GM18868 (cell line): ENCODE measurements at regions not wholly inside any gene's neighbourhood (a gene's known extent, or its start where the extent isn't known, plus 50 kb on each side); places are given as distances from the start of the nearest gene placed in this dataset.
A peak's percentile ranks its signal among the peaks of the same experiment; 100 is the strongest.

Experiments
- ATAC-seq: cut with Tn5 transposase; IDR thresholded peaks from one replicate; pipeline ENCODE4 v1.9.1; 2021; ENCODE audit warnings: mild to moderate bottlenecking, moderate library complexity; ENCODE audit not compliant: unreplicated experiment

DNA sequence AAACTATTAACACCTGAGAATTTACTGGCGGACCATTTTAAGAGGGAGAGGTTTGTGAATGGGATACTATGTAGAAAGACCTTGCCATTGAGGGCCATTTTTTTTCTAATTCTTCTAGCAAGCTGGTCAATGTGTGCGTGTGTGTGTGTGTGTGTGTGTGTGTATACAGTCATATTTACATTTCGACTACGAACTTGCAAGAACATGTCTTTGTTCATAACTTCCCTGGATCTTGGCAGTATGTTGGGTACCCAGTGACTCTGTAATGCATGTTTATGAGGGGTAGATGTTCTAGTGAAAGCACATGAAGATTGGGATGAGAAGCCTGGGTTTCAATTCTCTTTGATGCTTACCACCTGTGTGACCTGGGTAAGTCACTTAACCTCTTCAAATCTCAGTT is 133.6 kb downstream of the UBE2E3 start:
- no peak for ATAC-seq

DNA sequence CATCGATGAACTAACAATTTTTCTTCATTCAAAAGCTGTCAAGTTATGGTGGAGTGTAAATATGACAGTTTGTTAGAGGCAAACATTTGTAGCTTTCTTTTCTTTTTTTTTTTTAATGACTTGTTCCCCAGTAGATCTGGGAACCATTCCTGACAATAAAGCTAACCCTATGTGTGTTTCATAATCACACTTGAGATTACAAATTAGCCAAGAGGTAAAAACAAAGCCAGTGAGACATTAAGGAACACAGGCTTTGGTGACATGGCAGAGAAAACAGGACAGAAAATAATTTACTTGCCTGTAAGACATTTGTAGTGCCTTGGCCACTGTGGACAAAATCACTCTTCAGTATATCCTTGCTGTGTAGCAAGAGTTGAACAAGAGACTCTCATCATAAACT is 135.9 kb downstream of the UBE2E3 start:
- ATAC-seq: no peak

DNA sequence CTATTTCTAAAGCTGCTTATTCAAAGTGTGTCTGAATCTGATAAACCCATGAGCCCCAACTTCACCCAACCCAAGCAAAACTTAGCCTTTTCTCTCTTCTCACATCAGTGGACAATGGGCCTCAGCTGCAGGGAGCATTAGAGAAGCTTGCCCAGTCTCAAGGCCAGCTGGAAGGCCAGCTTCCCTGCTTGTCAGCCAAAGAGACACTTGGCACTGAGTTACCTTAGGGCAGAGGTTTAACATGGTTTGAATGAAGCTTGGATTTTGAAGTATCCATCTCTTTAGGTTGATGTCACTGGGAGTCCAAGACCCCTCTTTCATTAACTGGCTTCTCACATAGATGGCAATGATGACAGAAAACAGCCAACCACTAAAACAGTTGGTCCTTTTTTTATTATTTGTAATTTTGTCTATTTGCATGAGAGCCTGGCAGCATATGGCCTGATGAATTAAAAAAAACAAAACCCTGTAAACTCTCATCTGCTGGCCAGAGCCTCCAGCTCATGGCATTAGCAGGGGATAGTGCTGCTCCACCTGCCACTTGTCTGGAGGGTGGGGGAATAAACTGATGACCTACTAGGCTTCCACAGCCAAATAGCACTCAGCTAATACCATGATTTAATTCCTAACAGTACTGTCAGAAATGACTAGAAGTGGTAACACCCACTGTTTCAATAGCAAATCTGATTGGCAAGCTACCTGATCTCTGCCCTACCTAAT is 137.0 kb downstream of the UBE2E3 start:
- no peak for ATAC-seq

DNA sequence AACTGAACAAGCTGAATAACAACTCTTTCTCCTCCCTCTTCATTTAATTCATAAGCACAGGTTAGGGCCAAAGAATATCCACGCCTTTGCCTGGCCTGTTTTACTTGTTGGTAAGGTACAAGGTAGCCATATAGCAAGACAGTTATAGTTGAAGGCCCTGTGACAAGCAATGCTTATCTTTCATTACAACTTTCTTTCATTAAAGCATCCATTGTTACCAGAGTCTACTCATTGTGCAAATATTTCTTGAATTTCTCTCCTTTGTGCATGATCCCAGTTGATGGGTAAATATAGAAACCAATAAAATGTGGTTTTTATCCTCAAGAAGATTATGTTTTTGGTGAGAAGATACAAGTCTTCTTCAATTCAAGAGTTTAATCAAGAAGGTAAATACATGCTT is 140.2 kb downstream of the UBE2E3 start:
- ATAC-seq: no peak

DNA sequence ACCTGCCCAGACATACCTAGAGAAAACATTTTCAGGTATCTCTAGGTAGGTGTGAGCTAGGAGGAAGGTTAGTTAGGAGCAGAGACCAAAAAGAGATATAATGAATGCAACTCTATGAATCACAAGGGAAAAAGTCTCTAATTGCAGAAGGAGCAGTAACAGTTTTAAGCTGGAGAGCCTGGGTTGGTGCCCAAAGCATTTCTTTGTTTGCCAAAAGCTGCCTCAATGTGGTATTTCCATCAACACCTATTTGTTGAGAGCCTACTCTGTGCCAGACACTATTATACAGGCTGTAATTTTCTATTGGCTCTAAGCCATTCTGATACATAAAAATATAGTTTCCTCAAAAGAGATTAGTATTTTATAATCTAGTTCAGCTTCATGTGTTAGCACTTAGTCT is 141.6 kb downstream of the UBE2E3 start:
- ATAC-seq: no peak

DNA sequence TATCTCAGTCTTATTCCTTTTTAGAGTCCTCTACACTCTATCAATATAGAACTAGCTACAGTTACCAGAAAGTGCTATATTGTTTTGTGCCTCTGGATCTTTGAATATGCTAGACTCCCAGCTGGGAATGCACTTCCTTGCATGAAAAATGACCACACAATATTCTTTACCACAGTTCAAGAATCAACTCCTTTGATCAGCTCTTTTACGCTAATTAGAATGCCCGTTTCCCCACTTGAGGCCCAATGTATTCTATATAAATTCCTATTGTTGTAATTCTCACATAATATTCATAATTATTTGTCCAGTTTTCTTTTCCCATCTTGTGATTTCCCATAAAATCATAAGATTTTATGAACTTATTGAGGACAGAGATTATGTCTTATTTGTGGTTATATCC is 142.2 kb downstream of the UBE2E3 start:
- ATAC-seq: no peak

DNA sequence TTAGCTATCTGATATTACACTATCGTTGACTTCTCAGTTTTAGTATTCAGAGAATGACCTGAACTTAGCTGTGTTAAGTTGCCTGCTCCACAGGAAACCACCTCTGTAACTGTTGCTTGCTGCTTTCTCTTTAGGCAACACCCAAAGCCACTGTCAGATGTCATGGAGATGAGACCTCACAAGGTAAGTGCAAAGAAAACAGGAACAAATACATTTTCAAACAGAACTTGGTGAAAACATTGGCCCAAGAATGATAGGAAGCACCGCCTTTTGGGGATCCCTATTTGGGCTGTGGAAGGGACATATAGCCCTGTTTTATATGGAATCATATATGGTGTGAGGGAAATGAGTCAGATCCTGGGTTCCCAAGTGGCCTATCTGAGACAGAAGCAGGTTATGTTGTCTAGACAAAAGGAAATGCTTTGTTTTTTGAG is 143.4 kb downstream of the UBE2E3 start:
- peak; percentile 93 for ATAC-seq

DNA sequence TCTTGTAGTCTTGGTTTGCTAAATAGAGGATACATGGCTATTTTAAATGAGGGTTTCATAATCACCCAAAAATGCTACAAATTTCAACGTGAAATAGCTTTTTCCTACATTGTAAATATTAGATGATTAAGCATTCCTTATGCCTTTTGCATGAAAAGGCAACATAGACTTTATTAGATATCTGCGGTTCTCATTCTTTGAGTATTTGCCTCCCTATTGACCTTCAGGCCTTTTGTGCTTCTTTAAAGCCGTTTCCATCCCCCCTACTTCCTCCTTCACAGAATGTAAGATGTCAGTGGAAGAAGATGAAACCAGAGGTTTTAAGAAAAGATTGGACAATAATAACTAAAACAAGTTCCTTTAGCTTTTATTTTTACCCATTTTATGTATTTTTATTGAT is 144.1 kb downstream of the UBE2E3 start:
- no peak for ATAC-seq

DNA sequence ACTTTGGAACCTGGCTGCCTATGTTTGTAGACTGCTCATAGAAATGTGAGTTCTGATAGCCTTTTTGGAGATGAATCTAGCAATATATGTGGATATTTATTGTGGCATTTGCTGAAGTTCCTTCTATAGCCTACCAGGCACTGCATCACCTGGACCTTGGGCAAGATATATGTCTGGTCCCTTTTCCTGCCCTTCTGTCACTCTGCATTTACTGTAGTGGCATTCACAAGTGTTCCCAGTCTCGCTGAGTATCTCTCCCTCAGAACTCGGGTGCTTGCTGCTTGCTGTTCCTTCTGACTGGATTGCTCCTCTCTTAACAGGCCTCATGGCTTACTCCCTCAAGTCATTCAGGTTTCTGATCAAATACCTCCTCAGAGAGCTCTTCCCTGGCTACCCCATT is 145.0 kb downstream of the UBE2E3 start:
- no peak for ATAC-seq

DNA sequence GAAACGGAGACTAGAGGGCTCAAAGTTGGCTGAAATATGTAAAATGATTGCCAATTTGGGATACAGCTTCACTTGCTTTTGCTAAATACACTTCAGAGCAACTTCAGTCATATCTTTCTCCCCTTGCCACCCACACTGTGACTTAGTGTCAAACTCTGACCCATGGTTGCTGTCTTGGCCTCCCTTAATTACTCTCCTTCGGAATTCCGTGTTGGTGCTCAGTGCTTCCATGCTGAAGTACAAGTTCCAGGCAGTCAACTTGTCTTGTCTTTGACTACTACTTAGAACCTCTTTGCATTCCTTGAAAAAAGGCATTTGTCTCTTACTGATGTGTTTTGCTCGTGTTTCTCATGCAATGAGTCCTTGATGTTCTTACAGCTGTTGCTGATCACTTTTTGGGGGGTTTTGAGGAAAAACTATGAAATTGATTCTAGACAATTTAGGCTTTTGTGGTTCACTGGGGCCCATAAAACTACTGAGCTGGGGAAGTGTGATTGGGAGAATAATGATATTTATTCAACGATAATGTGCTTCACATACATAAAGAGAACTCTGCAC is 146.0 kb downstream of the UBE2E3 start:
- ATAC-seq: no peak

DNA sequence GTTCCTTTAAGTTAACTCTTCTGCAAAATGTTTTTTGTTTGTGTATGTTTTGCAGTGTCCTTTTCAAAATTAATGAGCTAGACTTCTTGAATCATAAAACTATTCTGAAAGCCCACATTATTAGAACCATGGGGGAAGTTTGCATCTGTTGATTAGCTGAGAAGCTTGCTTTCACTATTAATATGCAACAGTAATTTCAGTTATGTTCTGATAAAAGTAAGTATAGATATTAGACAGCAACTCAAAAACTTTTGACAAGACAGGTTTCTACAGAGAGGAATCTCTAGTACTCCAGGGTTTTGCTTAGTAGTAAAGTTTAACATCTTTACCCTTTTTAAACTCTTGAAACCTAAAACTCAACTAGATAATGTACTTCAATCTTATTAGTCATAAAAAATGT is 147.8 kb downstream of the UBE2E3 start:
- ATAC-seq: peak; percentile 76

DNA sequence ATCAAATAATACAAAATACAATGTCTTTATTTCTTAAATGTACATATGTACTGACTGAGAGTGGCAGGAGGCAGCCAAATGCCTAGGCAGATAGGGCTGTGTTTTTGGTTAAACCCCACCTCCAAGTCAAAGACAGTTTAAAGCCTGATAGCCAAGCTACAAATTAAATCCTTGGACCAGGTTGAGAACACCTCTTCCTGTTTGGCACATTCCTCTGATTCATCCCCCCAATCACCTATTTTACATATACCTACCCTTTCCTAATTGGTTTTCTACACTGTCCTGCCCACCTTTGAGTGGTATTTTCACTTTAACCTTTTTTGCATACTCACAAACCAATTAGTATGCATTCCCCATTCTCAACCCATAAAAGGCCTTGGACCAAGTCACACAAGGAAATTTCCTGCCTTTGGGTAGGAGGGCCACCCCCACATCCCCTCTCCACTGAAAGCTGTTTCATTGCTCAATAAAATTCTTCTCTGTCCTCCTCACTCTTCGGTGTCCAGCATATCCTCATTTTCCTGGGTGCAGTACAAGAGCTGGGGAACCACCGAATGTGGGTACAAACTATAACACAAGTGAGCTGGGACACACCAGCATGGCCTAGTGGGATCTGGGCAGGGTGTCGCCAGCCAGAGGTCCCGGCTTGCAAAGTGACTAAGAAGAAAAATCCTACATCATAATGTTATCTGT is 149.1 kb downstream of the UBE2E3 start:
- ATAC-seq: no peak

DNA sequence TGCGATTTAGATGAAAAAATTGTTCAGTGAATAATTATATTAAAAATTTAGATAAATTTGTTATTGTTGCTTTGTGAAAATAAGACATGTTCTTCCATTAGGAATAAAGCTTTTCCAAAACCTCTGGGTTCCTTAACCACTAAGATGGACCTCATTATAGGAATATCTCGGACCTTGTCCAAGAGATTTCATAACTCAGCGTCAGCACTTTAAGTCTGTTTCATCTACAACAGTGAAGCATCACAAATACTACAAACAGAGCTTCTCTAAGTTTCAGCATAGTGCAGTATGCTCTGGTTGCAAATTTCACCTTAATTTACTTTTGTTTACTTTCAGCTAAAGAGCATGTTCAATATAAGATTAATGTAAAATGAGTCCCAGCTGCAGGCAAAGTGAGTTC is 150.3 kb downstream of the UBE2E3 start:
- no peak for ATAC-seq

DNA sequence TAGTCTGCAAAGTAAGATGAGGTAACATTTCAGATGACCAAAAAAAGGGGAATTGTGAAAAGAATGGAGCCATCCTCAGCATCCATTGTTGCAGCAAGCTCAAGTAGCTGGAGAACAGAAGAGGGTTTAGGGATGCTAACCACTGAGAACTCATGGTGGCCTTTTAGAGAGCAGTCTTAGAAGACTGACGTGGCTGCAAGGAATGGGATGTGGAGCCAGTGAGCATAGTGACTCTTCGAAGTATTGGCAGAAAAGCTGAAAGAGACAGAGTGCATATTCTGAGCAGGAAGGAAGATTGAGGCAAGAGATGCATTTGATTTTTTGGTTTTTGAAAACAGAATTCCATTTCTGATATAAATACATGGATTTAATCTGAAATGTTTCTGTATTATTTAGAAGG is 151.2 kb downstream of the UBE2E3 start:
- no peak for ATAC-seq

DNA sequence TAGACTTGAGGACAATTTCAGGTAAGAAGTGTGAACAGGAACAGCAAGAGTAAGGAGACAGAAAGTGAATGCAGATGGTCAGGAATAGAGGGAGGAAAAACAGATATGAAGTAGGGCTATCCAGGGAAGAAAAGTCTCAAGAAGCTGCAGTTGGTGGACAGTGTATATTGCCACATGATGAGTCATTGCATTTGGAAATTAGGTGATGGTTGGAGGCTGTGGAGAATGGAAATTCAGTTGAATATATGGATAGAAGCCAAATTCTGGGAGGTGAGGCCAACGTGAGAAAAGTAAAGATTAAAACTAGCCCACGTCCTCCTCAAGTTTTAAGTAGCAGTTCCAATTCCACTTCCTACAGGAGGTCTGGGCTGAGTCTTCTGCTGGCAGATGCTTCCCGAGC is 158.4 kb downstream of the UBE2E3 start:
- ATAC-seq: no peak

DNA sequence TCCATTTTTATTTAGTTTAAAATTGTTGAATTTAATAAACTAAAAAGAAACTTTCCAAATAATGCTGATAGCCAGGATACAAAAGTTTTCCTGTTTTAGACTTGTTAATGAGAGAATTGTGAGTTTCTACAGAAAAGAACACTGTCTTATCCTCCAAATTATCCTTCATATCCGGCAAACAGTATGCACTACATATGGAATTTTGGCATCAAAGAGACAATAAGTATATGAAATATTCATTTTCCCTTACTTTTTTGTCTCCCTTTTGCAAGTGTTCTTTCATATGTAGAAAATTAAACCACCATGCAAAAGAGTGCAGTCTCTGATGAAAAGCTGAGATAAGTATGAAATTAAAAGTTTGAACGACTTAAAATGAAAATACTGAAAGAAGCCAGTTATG is 159.4 kb downstream of the UBE2E3 start:
- ATAC-seq: no peak

DNA sequence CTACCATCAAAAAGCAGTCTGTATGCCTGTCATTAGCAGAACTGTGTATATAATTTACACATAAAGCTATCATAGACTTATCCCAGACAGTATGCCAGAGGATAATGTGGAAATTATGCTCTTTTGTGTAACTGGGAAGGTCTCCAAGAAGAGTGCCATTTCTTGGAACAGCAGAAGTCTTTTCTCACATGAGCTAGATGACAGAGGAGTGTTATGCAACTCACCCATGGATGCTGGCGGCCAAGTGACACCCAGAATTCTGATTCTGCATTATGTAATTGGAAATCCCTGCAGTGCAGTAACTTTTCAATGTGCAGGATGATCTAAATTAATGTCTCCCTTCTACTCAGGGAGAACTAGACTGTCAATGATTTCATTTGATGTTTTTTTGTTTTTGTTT is 160.0 kb downstream of the UBE2E3 start:
- no peak for ATAC-seq

DNA sequence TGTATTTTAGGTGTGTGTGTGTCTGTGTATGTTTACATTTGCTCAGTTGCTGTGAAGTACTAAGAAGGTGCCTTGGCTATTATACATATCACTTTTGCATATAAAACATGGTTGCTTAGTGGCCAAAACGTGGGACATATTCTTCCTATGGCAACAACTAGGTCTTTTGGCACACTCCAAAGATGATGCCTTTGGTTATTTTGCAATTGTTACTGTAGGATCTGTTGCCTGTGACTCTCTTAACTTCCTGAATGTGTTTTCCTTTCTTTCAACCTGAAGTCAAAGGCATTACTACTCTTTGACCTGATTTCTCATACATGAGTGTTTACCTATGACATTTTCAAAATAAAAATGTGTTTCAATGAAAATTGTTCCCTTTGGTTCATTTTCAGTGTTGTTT is 160.5 kb downstream of the UBE2E3 start:
- ATAC-seq: no peak

DNA sequence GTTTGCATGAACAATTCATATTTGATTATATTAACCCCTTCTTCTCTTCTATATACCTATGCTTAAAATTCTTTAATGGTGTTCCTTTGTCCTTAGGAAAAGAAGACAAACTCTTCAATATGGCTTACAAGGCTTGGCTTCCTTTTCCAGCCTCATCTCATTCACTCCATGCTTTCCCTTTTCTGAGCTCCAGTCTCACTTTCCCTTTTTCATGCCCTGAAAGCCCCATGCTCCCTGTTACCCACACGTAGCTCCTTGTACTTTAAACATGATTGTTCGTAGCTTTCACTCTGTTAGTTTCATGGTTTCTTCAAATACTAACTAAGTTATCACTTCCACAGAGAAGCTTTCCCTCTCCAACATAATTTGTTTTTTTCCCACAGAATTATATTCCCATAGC is 161.3 kb downstream of the UBE2E3 start:
- ATAC-seq: no peak

DNA sequence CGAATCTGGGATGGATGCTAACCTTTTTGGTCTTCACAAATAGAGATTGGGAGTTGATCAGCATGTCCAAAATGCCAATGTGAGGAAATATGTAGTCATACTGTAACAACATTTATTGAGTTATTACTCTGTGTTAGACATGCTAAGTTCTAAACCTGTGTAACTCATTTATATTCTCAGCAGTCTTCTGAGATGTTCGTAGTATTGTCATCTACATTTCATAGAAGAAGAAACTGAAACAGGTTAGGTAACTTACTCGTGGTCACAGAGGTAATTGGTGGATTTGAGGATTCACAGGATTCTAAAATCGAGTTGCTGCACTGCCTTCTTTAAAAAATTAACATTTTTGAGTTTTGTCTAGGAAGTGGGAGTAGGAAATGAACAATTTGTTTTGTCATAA is 162.1 kb downstream of the UBE2E3 start:
- ATAC-seq: no peak

DNA sequence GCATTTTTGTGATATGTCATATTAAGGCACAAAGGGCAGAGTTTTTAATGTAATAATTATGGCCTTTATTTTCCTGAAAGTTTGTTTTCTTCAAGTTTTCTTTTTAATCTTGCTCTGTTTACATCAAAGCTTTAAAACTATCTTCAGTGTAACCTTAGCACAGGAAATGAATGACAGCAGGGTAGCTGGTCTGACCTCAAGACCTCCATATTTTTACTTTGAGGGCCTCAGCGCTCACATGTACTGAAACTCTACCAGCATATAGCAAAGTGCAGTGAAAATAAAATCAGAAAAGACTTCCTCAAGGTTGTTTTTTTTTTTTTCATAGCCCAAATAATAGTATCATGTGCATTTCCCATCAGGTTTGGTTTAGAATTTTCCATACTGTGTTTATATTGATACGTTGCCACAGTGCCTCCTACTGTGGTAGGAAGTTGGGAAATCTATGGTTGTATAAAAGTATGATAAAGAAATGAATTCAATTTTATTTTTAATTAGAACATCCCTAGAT is 163.4 kb downstream of the UBE2E3 start:
- no peak for ATAC-seq

DNA sequence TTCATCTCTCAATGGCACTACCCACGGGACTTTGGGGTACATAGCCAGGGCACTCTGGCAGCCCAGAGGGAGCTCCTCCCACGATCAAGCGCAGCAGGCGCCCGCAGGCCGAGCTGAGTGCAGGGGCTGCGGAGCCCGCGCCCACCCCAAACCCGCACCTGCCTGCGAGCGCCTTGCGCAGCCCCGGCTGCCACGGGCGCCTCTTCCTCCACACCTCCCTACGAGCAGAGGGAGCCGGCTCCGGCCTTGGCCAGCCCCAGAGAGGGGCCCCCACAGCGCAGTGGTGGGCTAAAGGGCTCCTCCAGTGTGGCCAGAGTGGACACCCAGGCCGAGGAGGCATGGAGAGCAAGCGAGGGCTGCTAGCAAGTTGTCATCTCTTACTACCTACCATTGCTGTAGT is 165.2 kb downstream of the UBE2E3 start:
- no peak for ATAC-seq
